IMR-90 (cell line): ENCODE measurements at regions not wholly inside any gene's neighbourhood (a gene's known extent, or its start where the extent isn't known, plus 50 kb on each side); places are given as distances from the start of the nearest gene placed in this dataset.

Experiments used
- ATAC-seq: fragments of 200-7000 bp; cut with Tn5 transposase; 2 replicates; pipeline ENCODE4 v1.9.1; 2020; ENCODE audit warnings: low read depth, mild to moderate bottlenecking, moderate library complexity
- BruUV-seq: library from RNA; stranded (reverse); fragments of 400-500 nt; replicated peaks from 2 replicates; lab custom pipeline; 2021; lab: Mats Ljungman, UMichigan
- CTCF ChIA-PET: fragments of 300-600 bp; formaldehyde crosslinking; extraction: SDS; loops from one replicate; lab custom pipeline; 2021; ENCODE audit warnings: antibody characterized with exemption; lab: Yijun Ruan, JAX
- POLR2A ChIA-PET: fragments of 300-600 bp; sonication (Branson Sonifier 250); formaldehyde crosslinking; loops from one replicate; lab custom pipeline; 2022; ENCODE audit warnings: antibody characterized with exemption; ENCODE audit not compliant: unreplicated experiment; lab: Charles Lee
- DNase-seq: peaks from one replicate; pipeline ENCODE4 v3.0.0; 2013
- H2AFZ ChIP-seq: replicated peaks from 2 replicates; pipeline ENCODE3; 2013; ENCODE audit warnings: low read length, mild to moderate bottlenecking; ENCODE audit not compliant: poor library complexity
- H2AK5ac ChIP-seq: 2 replicates; pipeline ENCODE4 v1.6.1; 2013; ENCODE audit warnings: low read depth, low read length, inconsistent platforms
- H2AK9ac ChIP-seq: replicated peaks from 2 replicates; pipeline ENCODE3; 2013; ENCODE audit warnings: mild to moderate bottlenecking, low read depth, low read length, moderate library complexity; ENCODE audit not compliant: poor library complexity
- H2BK120ac ChIP-seq: 2 replicates; pipeline ENCODE4 v1.6.1; 2013; ENCODE audit warnings: low read depth, low read length, inconsistent platforms
- H2BK15ac ChIP-seq: 3 replicates; pipeline ENCODE4 v1.6.1; 2013; ENCODE audit warnings: low read depth, low read length, inconsistent platforms
- H2BK20ac ChIP-seq: 2 replicates; pipeline ENCODE4 v1.6.1; 2013; ENCODE audit warnings: low read depth, mild to moderate bottlenecking, inconsistent platforms, low read length, moderate library complexity
- H2BK5ac ChIP-seq: 2 replicates; pipeline ENCODE4 v1.6.1; 2013; ENCODE audit warnings: mild to moderate bottlenecking, low read depth, low read length, inconsistent platforms; ENCODE audit not compliant: poor library complexity, severe bottlenecking
- H3K14ac ChIP-seq: replicated peaks from 2 replicates; pipeline ENCODE4 v1.6.1; 2013; ENCODE audit warnings: low read depth, low read length, inconsistent platforms
- H3K18ac ChIP-seq: 2 replicates; pipeline ENCODE4 v1.6.1; 2013; ENCODE audit warnings: low read depth, low read length, control low read depth
- H3K23ac ChIP-seq: 2 replicates; pipeline ENCODE4 v1.6.1; 2013; ENCODE audit warnings: low read depth, low read length, inconsistent platforms
- H3K27ac ChIP-seq: 2 replicates; pipeline ENCODE4 v1.5.1; 2013; ENCODE audit warnings: mild to moderate bottlenecking, control low read depth, low read length; ENCODE audit not compliant: insufficient read depth
- H3K27me3 ChIP-seq: 2 replicates; pipeline ENCODE4 v1.6.1; 2013; ENCODE audit warnings: low read length; ENCODE audit not compliant: control insufficient read depth, insufficient read depth
- H3K36me3 ChIP-seq: 2 replicates; pipeline ENCODE4 v1.6.1; 2013; ENCODE audit warnings: low read length, mixed read lengths; ENCODE audit not compliant: control insufficient read depth, insufficient read depth
- H3K4ac ChIP-seq: 2 replicates; pipeline ENCODE4 v1.6.1; 2013; ENCODE audit warnings: low read depth, low read length, inconsistent platforms
- H3K4me1 ChIP-seq: 2 replicates; pipeline ENCODE4 v1.6.1; 2013; ENCODE audit warnings: low read length, mixed read lengths; ENCODE audit not compliant: control insufficient read depth, insufficient read depth
- H3K4me2 ChIP-seq: 2 replicates; pipeline ENCODE4 v1.6.1; 2013; ENCODE audit warnings: low read depth, mild to moderate bottlenecking, control low read depth, low read length, moderate library complexity
- H3K4me3 ChIP-seq: 2 replicates; pipeline ENCODE4 v1.5.1; 2013; ENCODE audit warnings: low read depth, mild to moderate bottlenecking, control low read depth, low read length, moderate library complexity; ENCODE audit not compliant: insufficient read depth
- H3K56ac ChIP-seq: 2 replicates; pipeline ENCODE4 v1.6.1; 2013; ENCODE audit warnings: low read length, inconsistent platforms; ENCODE audit not compliant: insufficient read depth; ENCODE audit errors: extremely low read depth
- H3K79me1 ChIP-seq, 2 experiments: 2 replicates each; pipeline ENCODE4 v1.6.1; 2013; ENCODE audit warnings: low read length in 2 of 2, inconsistent platforms in 1 of 2, low read depth in 1 of 2
- H3K9ac ChIP-seq: 2 replicates; pipeline ENCODE4 v1.6.1; 2013; ENCODE audit warnings: low read depth, low read length, control low read depth
- H3K9me1 ChIP-seq: 2 replicates; pipeline ENCODE4 v1.6.1; 2013; ENCODE audit warnings: low read length, inconsistent platforms; ENCODE audit not compliant: insufficient read depth
- H3K9me3 ChIP-seq: 2 replicates; pipeline ENCODE4 v1.6.1; 2013; ENCODE audit warnings: low read length; ENCODE audit not compliant: control insufficient read depth, insufficient read depth
- H4K20me1 ChIP-seq: 2 replicates; pipeline ENCODE4 v1.6.1; 2013; ENCODE audit warnings: low read length, inconsistent platforms; ENCODE audit not compliant: insufficient read depth
- H4K5ac ChIP-seq: 2 replicates; pipeline ENCODE4 v1.6.1; 2013; ENCODE audit warnings: mild to moderate bottlenecking, low read depth, low read length, control low read depth
- H4K8ac ChIP-seq, 2 experiments: 2 replicates each; pipeline ENCODE4 v1.6.1; 2013; ENCODE audit warnings: low read depth in 2 of 2, low read length in 2 of 2, control low read depth in 1 of 2, inconsistent platforms in 1 of 2
- H4K91ac ChIP-seq: 2 replicates; pipeline ENCODE4 v1.6.1; 2013; ENCODE audit warnings: low read depth, low read length, inconsistent platforms; ENCODE audit not compliant: insufficient read depth
- CEBPB ChIP-seq: IDR thresholded peaks from 2 replicates; pipeline ENCODE4 v1.6.1; 2012; ENCODE audit warnings: low read depth, low read length, improper control_type of control experiment
- CHD1 ChIP-seq: IDR thresholded peaks from 2 replicates; pipeline ENCODE4 v1.6.1; 2012; ENCODE audit warnings: low read depth, low read length, improper control_type of control experiment
- NFE2L2 ChIP-seq: fragments of 150-350 bp; IDR thresholded peaks from 2 replicates; pipeline ENCODE4 v1.6.1; 2016; ENCODE audit warnings: low read depth, mild to moderate bottlenecking, low read length
- RCOR1 ChIP-seq: IDR thresholded peaks from 2 replicates; pipeline ENCODE4 v1.6.1; 2012; ENCODE audit warnings: mild to moderate bottlenecking, low read length, improper control_type of control experiment; ENCODE audit not compliant: insufficient replicate concordance
- WGBS, 2 experiments: methylation state at CpG; one replicate each; pipeline versions ENCODE4 v1.1.5 to v1.1.7; 2013; ENCODE audit warnings: missing lambda C conversion rate in 2 of 2; ENCODE audit not compliant: insufficient read length in 1 of 2; ENCODE audit errors: extremely low coverage in 2 of 2; 5-methylcytosine and 5-hydroxymethylcytosine counted together
- dilution Hi-C: fragments of 300-500 bp; cut with HindIII; formaldehyde crosslinking; loops from one replicate; pipeline ENCODE4 v1.14.3; 2018; ENCODE audit warnings: low sequenced_read_pairs; ENCODE audit not compliant: unreplicated experiment
- in situ Hi-C: fragments of 300-500 bp; cut with MboI; formaldehyde crosslinking; loops from 3 replicates; pipeline ENCODE4 v1.14.3; 2019; ENCODE audit warnings: low sequenced_read_pairs, inconsistent platforms, mixed read lengths
- intact Hi-C: fragments of 100-400 bp; cut with micrococcal nuclease; formaldehyde crosslinking; loops from 2 replicates; pipeline ENCODE4 v1.10.0; 2022

DNA sequence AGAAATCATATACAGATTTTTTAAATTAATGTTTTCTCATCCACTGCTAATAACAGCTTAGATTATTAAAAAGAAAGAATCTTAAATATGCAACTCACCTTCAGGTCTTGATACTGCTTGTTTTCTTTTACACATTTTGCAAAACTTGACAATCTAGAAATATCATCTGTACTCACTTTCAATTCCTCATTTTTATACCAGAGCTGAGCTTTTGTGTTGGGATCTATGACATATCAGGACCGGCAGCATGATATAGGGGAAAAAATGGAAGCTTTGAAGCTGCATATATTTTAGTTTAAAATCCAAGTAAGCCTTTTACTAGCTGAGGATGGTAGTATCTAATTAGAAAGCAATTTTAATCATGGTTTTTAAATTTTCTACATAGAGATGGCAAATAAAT, 75.7 kb upstream of the SMARCA2 start:
- Histone ChIP-seq H3K4me1 (no peaks in the 10 kb centered on the region), H3K27me3 (no peaks in the 10 kb centered on the region), H3K4me3 (no peak overlapping the region), H3K18ac (no peak overlapping the region), H2AFZ (no peak overlapping the region), H2AK5ac (no peak overlapping the region), H4K20me1 (no peaks in the 10 kb centered on the region), H3K23ac (no peak overlapping the region), H3K4me2 (no peak overlapping the region), H4K91ac (no peak overlapping the region), H3K79me1 (no peaks in the 10 kb centered on the region), H2BK120ac (no peak overlapping the region), H3K9ac (no peak overlapping the region), H3K14ac (no peak overlapping the region), H3K9me1 (no peaks in the 10 kb centered on the region), H4K5ac (no peak overlapping the region), H3K27ac (no peak overlapping the region), H3K9me3 (no peaks in the 10 kb centered on the region), H4K8ac (no peak overlapping the region), H2BK5ac (no peak overlapping the region), H3K36me3 (no peaks in the 10 kb centered on the region), H3K4ac (no peak overlapping the region), H2BK20ac (no peak overlapping the region), H2BK15ac (no peak overlapping the region), H2AK9ac (no peak overlapping the region), H3K56ac (no peak overlapping the region)
- in situ Hi-C loops, result no loop called here
- TF ChIP-seq RCOR1, result no peak
- TF ChIP-seq CEBPB, result no peak
- TF ChIP-seq CHD1, result no peak
- TF ChIP-seq NFE2L2, result no peak
- ChIA-PET CTCF (interaction anchor here (0.6 kb wide), 1 partner anchor 14 kb away, joined by 3 read pairs; no protein-coding TSS in a partner anchor), POLR2A (no interaction called here)
- dilution Hi-C loops, result no loop called here
- no TSS peak for BruUV-seq
- WGBS, 2 experiments, result no CpG with 5 or more reads among the region's 1 CpG
- intact Hi-C loops, result no loop called here
- DNase-seq (no peak), ATAC-seq (no peak)
